Loucy (cell line): ENCODE measurements at regions not wholly inside any gene's neighbourhood (a gene's known extent, or its start where the extent isn't known, plus 50 kb on each side); places are given as distances from the start of the nearest gene placed in this dataset.

ENCODE experiments used
- H2AFZ ChIP-seq: fragments of 200-600 bp; sonication (generic); 2 replicates; pipeline ENCODE4 v1.6.0; 2016; ENCODE audit warnings: antibody characterized with exemption, mild to moderate bottlenecking, low read length, moderate library complexity
- H3F3A ChIP-seq: fragments of 200-600 bp; 2 replicates; pipeline ENCODE4 v1.6.0; 2016; ENCODE audit warnings: antibody characterized with exemption, low read depth, mild to moderate bottlenecking
- H3K27me3 ChIP-seq: fragments of 200-600 bp; sonication (generic); 2 replicates; pipeline ENCODE4 v1.6.1; 2014; ENCODE audit warnings: low read length, mild to moderate bottlenecking; ENCODE audit not compliant: insufficient read depth, poor library complexity, severe bottlenecking
- H3K36me3 ChIP-seq: fragments of 200-600 bp; sonication (generic); 2 replicates; pipeline ENCODE4 v1.6.1; 2016; ENCODE audit warnings: low read length; ENCODE audit not compliant: insufficient read depth
- H3K4me1 ChIP-seq: fragments of 200-600 bp; sonication (generic); 2 replicates; pipeline ENCODE4 v1.5.1; 2014; ENCODE audit warnings: low read length, mild to moderate bottlenecking; ENCODE audit not compliant: insufficient read depth, poor library complexity, severe bottlenecking
- H3K4me2 ChIP-seq: fragments of 200-600 bp; sonication (generic); 2 replicates; pipeline ENCODE4 v1.6.0; 2014; ENCODE audit warnings: antibody characterized with exemption, low read length, low read depth, mild to moderate bottlenecking; ENCODE audit not compliant: poor library complexity, severe bottlenecking
- H3K4me3 ChIP-seq: fragments of 200-600 bp; sonication (generic); 2 replicates; pipeline ENCODE4 v1.5.1; 2014; ENCODE audit warnings: low read length, mild to moderate bottlenecking, mixed read lengths; ENCODE audit not compliant: poor library complexity, severe bottlenecking
- H3K79me2 ChIP-seq: fragments of 200-600 bp; sonication (generic); 2 replicates; pipeline ENCODE4 v1.6.1; 2014; ENCODE audit warnings: low read length; ENCODE audit not compliant: insufficient read depth
- H3K9ac ChIP-seq: fragments of 200-600 bp; sonication (generic); 2 replicates; pipeline ENCODE4 v1.6.0; 2014; ENCODE audit warnings: mild to moderate bottlenecking, low read depth, low read length, moderate library complexity; ENCODE audit not compliant: poor library complexity, severe bottlenecking
- H3K9me2 ChIP-seq: fragments of 200-600 bp; sonication (generic); replicated peaks from 2 replicates; pipeline ENCODE4 v1.6.1; 2016; ENCODE audit warnings: low read depth, low read length, mixed read lengths
- H3K9me3 ChIP-seq: fragments of 200-600 bp; sonication (generic); 2 replicates; pipeline ENCODE4 v1.6.1; 2014; ENCODE audit warnings: mild to moderate bottlenecking, antibody characterized with exemption, low read length, low read depth; ENCODE audit not compliant: insufficient read depth
- H4K20me1 ChIP-seq: fragments of 200-600 bp; sonication (generic); 2 replicates; pipeline ENCODE4 v1.6.0; 2014; ENCODE audit warnings: antibody characterized with exemption, low read length, mild to moderate bottlenecking; ENCODE audit not compliant: insufficient read depth, poor library complexity, severe bottlenecking
- CTCF ChIP-seq: fragments of 200-600 bp; sonication (generic); conservative IDR thresholded peaks from 2 replicates; pipeline ENCODE4 v1.5.1; 2014; ENCODE audit warnings: mild to moderate bottlenecking, antibody characterized with exemption, low read length
- EZH2phosphoT487 ChIP-seq: fragments of 200-600 bp; IDR thresholded peaks from 2 replicates; pipeline ENCODE4 v1.6.1; 2018; ENCODE audit warnings: antibody characterized with exemption, mild to moderate bottlenecking, moderate library complexity, borderline replicate concordance

GRCh38 chr5:124961521-124961920, 215.1 kb upstream of the ZNF608 start:
- Histone ChIP-seq H4K20me1 (no peaks in the 10 kb centered on the region), H2AFZ (no peak overlapping the region), H3K4me1 (no peaks in the 10 kb centered on the region), H3K9me2 (no peaks in the 10 kb centered on the region), H3K79me2 (no peaks in the 10 kb centered on the region), H3K9me3 (no peaks in the 10 kb centered on the region), H3K36me3 (no peaks in the 10 kb centered on the region), H3K9ac (no peak overlapping the region), H3K4me3 (no peak overlapping the region), H3K27me3 (no peaks in the 10 kb centered on the region), H3K4me2 (no peak overlapping the region), H3F3A (no peaks in the 10 kb centered on the region)
- TF ChIP-seq CTCF, result no peak
- no peak for TF ChIP-seq EZH2phosphoT487

- no peak overlapping the region for H3K4me2 ChIP-seq
- H4K20me1 ChIP-seq, result no peaks in the 10 kb centered on the region
- no peaks in the 10 kb centered on the region for H3K27me3 ChIP-seq
- H2AFZ ChIP-seq, result no peak overlapping the region
- H3K4me1 ChIP-seq, result no peaks in the 10 kb centered on the region
- H3K9me2 ChIP-seq, result no peaks in the 10 kb centered on the region
- no peak overlapping the region for H3K4me3 ChIP-seq
- H3K79me2 ChIP-seq, result no peaks in the 10 kb centered on the region
- no peaks in the 10 kb centered on the region for H3K9me3 ChIP-seq
- no peak overlapping the region for H3K9ac ChIP-seq
- H3K36me3 ChIP-seq, result no peaks in the 10 kb centered on the region
- TF ChIP-seq EZH2phosphoT487, result no peak
- TF ChIP-seq CTCF, result no peak
- no peaks in the 10 kb centered on the region for H3F3A ChIP-seq
These were observed 215.7 kb upstream of the ZNF608 start for GRCh38 chr5:124962111-124962510.

- Histone ChIP-seq H3K4me2 (no peak overlapping the region), H3K27me3 (no peaks in the 10 kb centered on the region), H3K9me2 (no peaks in the 10 kb centered on the region), H3K4me3 (no peak overlapping the region), H2AFZ (no peak overlapping the region), H3K9me3 (no peaks in the 10 kb centered on the region), H3K36me3 (no peaks in the 10 kb centered on the region), H3F3A (no peaks in the 10 kb centered on the region), H3K79me2 (no peaks in the 10 kb centered on the region), H4K20me1 (no peaks in the 10 kb centered on the region), H3K9ac (no peak overlapping the region), H3K4me1 (no peaks in the 10 kb centered on the region)
- TF ChIP-seq EZH2phosphoT487 (no peak), CTCF (no peak)
These were observed 216.3 kb upstream of the ZNF608 start for GRCh38 chr5:124962735-124963134.
